Thymus (tissue), 11 donors: ENCODE measurements at regions not wholly inside any gene's neighbourhood (a gene's known extent, or its start where the extent isn't known, plus 50 kb on each side); places are given as distances from the start of the nearest gene placed in this dataset.

ENCODE experiments used
- DNase-seq, 9 donors: peaks; one replicate each; pipeline ENCODE4 v3.0.0-alpha.2; 2013; ENCODE audit warnings: low spot score in 9 of 9, low read depth in 6 of 9, missing footprints in 1 of 9
- H3K27ac ChIP-seq, 2 donors: one replicate each; pipeline ENCODE4 v1.5.1; 2013; ENCODE audit warnings: control low read depth in 1 of 2, low read depth in 1 of 2, low read length in 1 of 2, mild to moderate bottlenecking in 1 of 2, moderate library complexity in 1 of 2
- H3K27me3 ChIP-seq, 2 donors: one replicate each; pipeline ENCODE4 v1.5.1; 2013; ENCODE audit warnings: low read length in 1 of 2; ENCODE audit not compliant: control insufficient read depth in 2 of 2, insufficient read depth in 1 of 2
- H3K36me3 ChIP-seq, 2 donors: one replicate each; pipeline ENCODE4 v1.5.1; 2013; ENCODE audit warnings: low read length in 1 of 2, mild to moderate bottlenecking in 1 of 2, moderate library complexity in 1 of 2; ENCODE audit not compliant: control insufficient read depth in 2 of 2, insufficient read depth in 2 of 2
- H3K4me1 ChIP-seq, 2 donors: one replicate each; pipeline ENCODE4 v1.5.1; 2013; ENCODE audit warnings: low read length in 2 of 2; ENCODE audit not compliant: control insufficient read depth in 2 of 2, insufficient read depth in 2 of 2
- H3K4me3 ChIP-seq, 2 donors: one replicate each; pipeline ENCODE4 v1.5.1; 2013; ENCODE audit warnings: low read length in 2 of 2, control low read depth in 1 of 2, mild to moderate bottlenecking in 1 of 2
- H3K9me3 ChIP-seq, 2 donors: one replicate each; pipeline ENCODE4 v1.5.1; 2013; ENCODE audit warnings: low read length in 1 of 2, mild to moderate bottlenecking in 1 of 2; ENCODE audit not compliant: control insufficient read depth in 2 of 2, insufficient read depth in 1 of 2
- WGBS: extraction: QIAGEN DNeasy Blood & Tissue Kit; methylation state at CpG from one replicate; pipeline ENCODE4 v1.1.7; 2013; 5-methylcytosine and 5-hydroxymethylcytosine counted together
- donor health status: healthy.

GRCh38 chr4:57426779-57427395, 316.7 kb upstream of the IGFBP7 start:
- DNase-seq: peak in 6 of 9 donors; percentile 3 to 39 (median 26)
- Histone ChIP-seq H3K4me1 (no peaks in the 10 kb centered on the region), H3K27ac (no peak overlapping the region), H3K27me3 (no peaks in the 10 kb centered on the region), H3K9me3 (no peaks in the 10 kb centered on the region), H3K4me3 (no peak overlapping the region), H3K36me3 (no peaks in the 10 kb centered on the region)
- 15% methylated on average over 11 of the region's 11 CpGs for WGBS

GRCh38 chr4:57425610-57426009, 315.4 kb upstream of the IGFBP7 start:
- no peaks in the 10 kb centered on the region for H3K9me3 ChIP-seq
- WGBS: 93% methylated on average over 1 of the region's 1 CpG
- DNase-seq: no peak
- no peaks in the 10 kb centered on the region for H3K4me1 ChIP-seq
- H3K4me3 ChIP-seq: no peak overlapping the region
- no peaks in the 10 kb centered on the region for H3K27me3 ChIP-seq
- no peak overlapping the region for H3K27ac ChIP-seq
- no peaks in the 10 kb centered on the region for H3K36me3 ChIP-seq

DNA sequence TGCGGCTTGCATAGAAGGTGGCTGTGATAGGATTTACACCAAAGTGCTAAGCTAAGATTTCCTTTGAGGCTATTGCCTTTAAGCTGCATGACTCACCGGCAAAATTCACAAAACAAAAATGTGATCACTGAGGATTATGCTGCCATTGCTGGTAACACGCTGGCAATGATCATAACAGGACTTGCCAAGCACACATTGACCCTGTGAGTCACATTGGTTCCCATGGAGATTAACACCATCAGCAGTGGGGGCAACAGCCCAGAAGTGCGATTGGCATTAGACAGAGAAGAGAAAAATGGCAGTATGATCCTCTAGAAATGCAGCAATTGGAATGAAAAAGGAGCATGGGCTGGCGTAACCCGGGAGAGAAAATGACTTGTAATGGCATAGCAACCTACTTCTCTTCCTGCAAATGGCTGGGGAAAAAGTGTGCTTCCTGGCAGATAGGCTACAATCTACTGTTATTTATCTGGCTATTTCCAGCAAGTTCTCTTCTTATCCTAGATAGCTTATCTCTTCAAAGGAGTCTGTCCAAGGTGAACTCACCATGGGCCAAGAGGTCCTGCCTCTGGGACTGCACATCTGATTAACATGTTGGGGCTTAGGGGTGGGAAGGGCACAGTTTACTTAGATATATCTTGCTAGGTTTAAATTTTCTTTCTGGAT, 314.2 kb upstream of the IGFBP7 start:
- no peaks in the 10 kb centered on the region for H3K27me3 ChIP-seq
- no peak for DNase-seq
- no peaks in the 10 kb centered on the region for H3K4me1 ChIP-seq
- H3K27ac ChIP-seq: no peak overlapping the region
- no peak overlapping the region for H3K4me3 ChIP-seq
- H3K9me3 ChIP-seq: no peaks in the 10 kb centered on the region
- no peaks in the 10 kb centered on the region for H3K36me3 ChIP-seq
- WGBS: 67% methylated on average over 6 of the region's 6 CpGs

GRCh38 chr4:57418133-57418532, 307.9 kb upstream of the IGFBP7 start:
- Histone ChIP-seq H3K27me3 (no peaks in the 10 kb centered on the region), H3K27ac (no peak overlapping the region), H3K9me3 (no peaks in the 10 kb centered on the region), H3K36me3 (no peaks in the 10 kb centered on the region), H3K4me1 (no peaks in the 10 kb centered on the region), H3K4me3 (no peak overlapping the region)
- no peak for DNase-seq
- 43% methylated on average over 1 of the region's 1 CpG for WGBS

GRCh38 chr4:57412259-57413054, 302.3 kb upstream of the IGFBP7 start:
- 94% methylated on average over 5 of the region's 5 CpGs for WGBS
- Histone ChIP-seq H3K9me3 (no peaks in the 10 kb centered on the region), H3K4me3 (no peak overlapping the region), H3K27me3 (no peaks in the 10 kb centered on the region), H3K27ac (no peak overlapping the region), H3K36me3 (no peaks in the 10 kb centered on the region), H3K4me1 (no peaks in the 10 kb centered on the region)
- no peak for DNase-seq

- no peak for DNase-seq
- Histone ChIP-seq H3K4me1 (no peaks in the 10 kb centered on the region), H3K9me3 (no peaks in the 10 kb centered on the region), H3K27me3 (no peaks in the 10 kb centered on the region), H3K36me3 (no peaks in the 10 kb centered on the region), H3K4me3 (no peak overlapping the region), H3K27ac (no peak overlapping the region)
- WGBS: 76% methylated on average over 5 of the region's 5 CpGs
Observed at GRCh38 chr4:57410331-57411052, 300.3 kb upstream of the IGFBP7 start.

DNA sequence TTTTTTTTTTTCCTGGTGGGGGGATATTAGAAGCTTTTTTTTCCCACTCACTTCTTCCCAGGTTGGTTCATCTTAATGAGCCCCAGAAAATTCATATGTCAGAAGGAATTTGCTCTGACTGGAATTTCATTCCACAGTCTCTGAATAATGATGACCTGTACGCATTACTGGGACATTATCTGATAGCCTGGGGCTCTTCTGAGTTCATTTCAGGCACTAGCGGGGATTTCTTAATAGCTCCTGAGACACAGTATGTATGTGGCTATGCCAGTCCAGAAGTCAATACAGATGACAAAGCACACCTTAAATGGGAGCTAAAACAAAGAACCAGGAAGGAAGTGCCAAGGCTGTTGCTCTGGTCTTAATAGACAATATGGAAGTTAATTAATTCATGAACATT, 295.2 kb upstream of the IGFBP7 start:
- 92% methylated on average over 2 of the region's 2 CpGs for WGBS

GRCh38 chr4:57404483-57404882, 294.3 kb upstream of the IGFBP7 start:
- WGBS: 59% methylated on average over 4 of the region's 4 CpGs
- DNase-seq: no peak
- Histone ChIP-seq H3K4me3 (no peak overlapping the region), H3K36me3 (no peaks in the 10 kb centered on the region), H3K9me3 (no peaks in the 10 kb centered on the region), H3K27me3 (no peaks in the 10 kb centered on the region), H3K4me1 (no peaks in the 10 kb centered on the region), H3K27ac (no peak overlapping the region)

More for the DNA sequence above, 295.2 kb upstream of the IGFBP7 start:
- no peak overlapping the region for H3K4me3 ChIP-seq
- H3K27me3 ChIP-seq: no peaks in the 10 kb centered on the region
- DNase-seq: no peak
- no peaks in the 10 kb centered on the region for H3K4me1 ChIP-seq
- H3K36me3 ChIP-seq: no peaks in the 10 kb centered on the region
- no peak overlapping the region for H3K27ac ChIP-seq
- no peaks in the 10 kb centered on the region for H3K9me3 ChIP-seq

DNA sequence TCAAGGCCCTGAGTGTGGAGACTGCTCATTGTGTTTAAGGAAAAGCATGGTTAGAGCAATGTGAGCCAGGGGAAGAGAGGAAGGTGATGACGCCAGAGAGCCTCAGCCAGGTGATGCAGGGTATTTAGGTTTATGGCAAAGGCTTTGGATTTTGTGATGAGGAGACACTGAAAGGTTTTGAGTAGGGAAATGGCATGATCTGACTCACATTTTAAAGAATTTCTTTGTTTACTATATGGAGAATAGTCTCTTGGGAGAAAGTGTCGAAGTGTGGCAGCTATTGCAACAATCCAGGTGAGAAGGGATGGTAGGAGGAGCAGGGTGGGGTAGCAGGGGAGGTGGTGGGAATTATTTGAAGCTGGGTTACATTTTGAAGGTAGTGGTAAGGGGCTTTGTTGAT, 293.4 kb upstream of the IGFBP7 start:
- Histone ChIP-seq H3K36me3 (no peaks in the 10 kb centered on the region), H3K27ac (no peak overlapping the region), H3K4me1 (no peaks in the 10 kb centered on the region), H3K27me3 (no peaks in the 10 kb centered on the region), H3K9me3 (no peaks in the 10 kb centered on the region), H3K4me3 (no peak overlapping the region)
- DNase-seq: no peak
- 84% methylated on average over 2 of the region's 2 CpGs for WGBS
